ENCODE measurements at regions not wholly inside any gene's neighbourhood (a gene's known extent, or its start where the extent isn't known, plus 50 kb on each side); places are given as distances from the start of the nearest gene placed in this dataset.

DNA sequence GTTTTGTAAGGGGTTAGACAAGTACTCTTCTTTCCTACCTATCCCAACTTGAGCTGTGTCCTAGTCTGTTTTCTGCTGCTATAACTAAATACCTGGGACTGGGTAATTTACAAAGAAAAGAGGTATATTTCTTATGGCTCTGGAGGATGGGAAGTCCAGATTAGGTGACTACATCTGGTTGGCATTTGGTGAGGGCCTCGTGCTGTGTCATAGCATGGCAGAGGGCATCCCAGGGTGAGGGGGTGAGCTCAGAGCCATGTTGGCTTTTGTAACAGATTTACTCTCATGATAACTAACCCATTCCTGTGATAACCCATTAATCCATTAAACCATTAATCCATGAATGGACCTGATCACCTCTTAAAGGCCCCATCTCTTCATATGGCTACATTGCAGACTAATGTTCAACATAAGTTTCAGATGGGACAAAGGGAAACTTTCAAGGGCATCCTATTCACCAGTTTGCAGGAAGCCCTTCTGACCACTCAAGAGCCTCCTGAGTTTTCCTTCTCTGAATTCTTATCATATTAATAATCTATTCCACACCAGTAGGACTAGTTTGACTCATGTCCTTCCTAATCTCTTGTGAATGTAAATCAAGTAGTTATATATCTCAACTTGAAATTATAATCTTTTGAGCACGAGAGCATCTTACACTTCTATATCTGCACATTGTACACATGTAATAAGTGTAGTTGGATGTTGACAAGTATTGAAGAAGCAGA lies 185.7 kb upstream of the ZPLD1 start:
- no peak for DNase-seq

DNA sequence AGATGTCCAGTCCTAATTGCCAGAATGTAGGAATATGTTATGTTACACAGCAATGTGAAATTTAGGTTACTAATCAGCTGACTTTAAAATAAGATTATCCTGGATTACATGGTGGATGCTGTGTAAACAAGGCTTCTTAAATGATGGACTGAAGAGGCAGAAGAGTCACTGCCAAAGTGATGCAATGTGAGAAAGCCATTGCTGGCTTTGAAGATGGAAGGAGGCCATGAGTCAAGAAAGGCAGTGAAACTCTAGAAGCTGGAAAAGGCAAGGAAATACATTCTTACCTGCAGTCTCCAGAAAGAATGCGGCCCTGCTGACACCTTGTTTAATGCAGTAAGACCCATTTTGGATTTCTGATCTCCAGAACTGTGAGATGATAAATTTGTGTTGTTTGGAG lies 179.1 kb upstream of the ZPLD1 start:
- no peak for DNase-seq

GRCh38 chr3:102258666-102259227 lies 176.1 kb upstream of the ZPLD1 start:
- DNase-seq = no peak

- DNase-seq = no peak
Observed at GRCh38 chr3:102259663-102260062, 175.2 kb upstream of the ZPLD1 start.

GRCh38 chr3:102265720-102266119 lies 169.1 kb upstream of the ZPLD1 start:
- DNase-seq = no peak

- no peak for DNase-seq
Observed at GRCh38 chr3:102269406-102269805, 165.4 kb upstream of the ZPLD1 start.

GRCh38 chr3:102290241-102290640 lies 144.6 kb upstream of the ZPLD1 start:
- DNase-seq = no peak

GRCh38 chr3:102295756-102296155 lies 139.1 kb upstream of the ZPLD1 start:
- no peak for DNase-seq

DNA sequence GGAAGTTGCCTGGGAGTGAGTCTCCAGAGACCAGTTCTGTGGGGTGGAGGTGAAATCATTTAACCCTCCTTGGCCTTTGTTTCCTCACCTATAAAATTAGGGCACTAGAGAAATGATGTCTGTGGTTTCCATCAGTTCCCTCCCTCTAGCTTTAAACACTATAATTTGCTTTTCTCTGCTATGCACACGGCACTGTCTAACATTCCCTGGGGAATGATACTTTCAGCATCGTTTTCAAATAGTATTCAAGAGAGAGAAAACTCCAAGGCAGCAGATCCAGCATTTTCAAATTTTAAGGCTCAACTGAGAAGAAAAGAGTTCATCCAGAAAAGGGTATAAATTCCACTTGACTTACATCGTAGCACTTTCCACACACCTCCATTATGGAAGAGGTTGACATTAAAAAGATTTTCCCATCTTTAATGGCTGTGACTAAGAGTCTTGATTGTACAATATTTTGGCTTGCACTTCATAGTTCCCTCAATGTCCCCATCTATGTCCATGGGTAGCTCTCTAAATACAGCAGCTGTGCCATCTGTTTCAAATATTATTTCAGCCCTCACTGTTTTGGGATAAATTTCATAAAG lies 137.7 kb upstream of the ZPLD1 start:
- DNase-seq = no peak

- DNase-seq = no peak
Observed at GRCh38 chr3:102299125-102299877, 135.5 kb upstream of the ZPLD1 start.

- DNase-seq = no peak
Observed at GRCh38 chr3:102301155-102301880, 133.5 kb upstream of the ZPLD1 start.

DNA sequence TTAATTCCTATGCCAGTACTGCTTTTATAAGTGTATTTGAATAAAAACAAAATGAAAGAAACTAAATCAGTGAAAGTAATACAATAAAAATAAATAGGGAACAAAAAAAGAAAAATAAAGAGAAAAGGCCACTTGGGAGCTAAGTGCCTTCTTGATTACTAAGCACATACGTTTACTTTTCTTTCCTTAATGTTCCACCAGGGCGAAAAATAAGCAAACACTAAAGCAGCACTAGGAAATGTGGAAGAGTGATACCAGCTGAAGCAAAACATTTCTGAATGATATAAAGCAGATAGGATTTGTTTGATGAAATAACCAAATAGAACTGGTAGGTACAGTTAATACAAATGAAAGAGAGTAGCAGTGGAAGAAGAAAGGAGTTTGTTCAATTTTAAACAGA lies 132.8 kb upstream of the ZPLD1 start:
- DNase-seq = no peak

GRCh38 chr3:102304550-102304949 lies 130.3 kb upstream of the ZPLD1 start:
- no peak for DNase-seq

DNA sequence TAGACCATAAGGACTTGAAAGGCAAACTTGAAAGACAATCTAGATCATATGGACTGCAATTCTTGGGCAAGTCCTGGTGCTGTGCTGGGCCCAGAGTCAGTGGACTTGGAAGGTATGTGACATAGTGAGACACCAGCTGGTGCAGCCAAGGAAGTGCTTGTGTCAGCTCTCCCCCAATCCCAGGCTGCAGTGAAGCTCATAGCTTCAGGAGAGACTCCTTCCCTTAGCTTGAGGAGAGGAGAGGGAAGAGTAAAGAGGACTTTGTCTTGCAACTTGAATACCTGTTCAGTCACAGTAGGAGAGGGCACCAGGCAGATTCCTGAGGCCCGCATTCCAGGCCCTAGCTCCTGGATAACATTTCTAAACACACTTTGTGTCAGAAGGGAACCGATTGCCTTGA lies 127.4 kb upstream of the ZPLD1 start:
- DNase-seq = no peak

- no peak for DNase-seq
Observed at GRCh38 chr3:102329066-102329465, 105.7 kb upstream of the ZPLD1 start.

DNA sequence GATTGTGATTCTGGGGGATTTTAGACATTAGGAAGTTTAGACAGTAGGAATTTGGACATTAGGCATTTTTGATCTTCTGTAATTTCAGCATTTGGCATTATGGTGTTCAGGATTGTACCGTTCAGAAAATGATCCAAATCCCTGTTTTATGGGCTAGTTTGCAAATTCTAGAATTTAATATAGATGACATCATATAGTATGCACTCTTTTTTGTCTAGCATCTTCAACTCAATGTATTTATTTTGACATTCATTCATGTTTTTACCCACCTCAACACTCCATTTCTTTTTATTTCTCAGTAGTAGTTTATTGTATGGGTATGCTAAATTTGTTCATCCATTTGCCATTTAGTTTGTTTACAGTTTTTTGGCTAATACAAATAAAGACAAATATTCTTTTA lies 105.3 kb upstream of the ZPLD1 start:
- no peak for DNase-seq

- no peak for DNase-seq
Observed at GRCh38 chr3:102332205-102332604, 102.6 kb upstream of the ZPLD1 start.

DNA sequence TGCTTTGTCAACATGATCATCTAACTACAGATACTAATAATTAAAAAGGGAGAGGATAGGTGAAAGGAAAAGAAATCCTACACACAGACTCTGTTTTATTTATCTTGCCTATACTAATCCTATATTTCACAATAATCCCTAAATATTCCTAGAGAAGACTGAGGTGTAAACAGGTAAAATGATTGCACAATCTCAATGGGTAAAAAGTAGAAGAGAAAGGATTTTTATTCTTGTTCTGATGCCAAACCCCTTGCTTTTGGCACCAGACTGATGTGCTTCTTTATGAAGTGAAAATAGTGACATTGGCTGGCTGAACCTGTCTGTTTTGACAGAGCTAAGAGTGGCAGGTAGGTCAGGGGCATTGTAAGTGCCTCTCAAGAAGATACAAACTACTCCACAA lies 101.9 kb upstream of the ZPLD1 start:
- DNase-seq = no peak

GRCh38 chr3:102336130-102336529 lies 98.7 kb upstream of the ZPLD1 start:
- DNase-seq = no peak

GRCh38 chr3:102339671-102340070 lies 95.1 kb upstream of the ZPLD1 start:
- no peak for DNase-seq

GRCh38 chr3:102346897-102347296 lies 87.9 kb upstream of the ZPLD1 start:
- no peak for DNase-seq

- DNase-seq = no peak
Observed at GRCh38 chr3:102348904-102349303, 85.9 kb upstream of the ZPLD1 start.

GRCh38 chr3:102353148-102353547 lies 81.7 kb upstream of the ZPLD1 start:
- DNase-seq = no peak
